GM12878 (cell line): ENCODE measurements at regions not wholly inside any gene's neighbourhood (a gene's known extent, or its start where the extent isn't known, plus 50 kb on each side); places are given as distances from the start of the nearest gene placed in this dataset.

ENCODE experiments used
- CREB1 ChIP-seq: IDR thresholded peaks from 2 replicates; pipeline ENCODE4 v1.6.1; 2012; ENCODE audit warnings: low read depth, mild to moderate bottlenecking, inconsistent platforms
- PML ChIP-seq: IDR thresholded peaks from 2 replicates; pipeline ENCODE4 v1.6.1; 2012; ENCODE audit warnings: low read length, inconsistent platforms
- POLR2A ChIP-seq: IDR thresholded peaks from 2 replicates; pipeline ENCODE4 v1.6.1; 2011; ENCODE audit warnings: low read depth, mild to moderate bottlenecking, low read length
- POLR2AphosphoS5 ChIP-seq: IDR thresholded peaks from 2 replicates; pipeline ENCODE4 v1.6.1; 2011; ENCODE audit warnings: mild to moderate bottlenecking, low read length, inconsistent platforms
- SMC3 ChIP-seq: IDR thresholded peaks from 2 replicates; pipeline ENCODE4 v1.6.1; 2011; ENCODE audit warnings: low read length, improper control_type of control experiment, borderline replicate concordance
- SPI1 ChIP-seq: IDR thresholded peaks from 2 replicates; pipeline ENCODE4 v1.6.1; 2011; ENCODE audit warnings: low read depth, mild to moderate bottlenecking, low read length, moderate library complexity, borderline replicate concordance; ENCODE audit not compliant: insufficient read depth
- SUZ12 ChIP-seq: fragments of 200-600 bp; sonication (generic); IDR thresholded peaks from one replicate; pipeline ENCODE4 v1.6.1; 2018; ENCODE audit warnings: antibody characterized with exemption, mild to moderate bottlenecking; ENCODE audit not compliant: unreplicated experiment
- TCF12 ChIP-seq: IDR thresholded peaks from 2 replicates; pipeline ENCODE4 v1.6.1; 2011; ENCODE audit warnings: low read depth, mild to moderate bottlenecking, low read length
- TCF7 ChIP-seq: IDR thresholded peaks from 2 replicates; pipeline ENCODE4 v1.6.1; 2014; ENCODE audit warnings: antibody characterized with exemption, borderline replicate concordance
- TF ChIP-seq, protein P1 (sequence below): IDR thresholded peaks from 2 replicates; pipeline ENCODE4 v1.6.1; 2011; ENCODE audit warnings: low read depth, mild to moderate bottlenecking, low read length, moderate library complexity, borderline replicate concordance; ENCODE audit errors: extremely low read depth
- TF ChIP-seq, protein P2 (sequence below): IDR thresholded peaks from 2 replicates; pipeline ENCODE4 v1.6.1; 2012; ENCODE audit warnings: low read depth, low read length, improper control_type of control experiment

DNA sequence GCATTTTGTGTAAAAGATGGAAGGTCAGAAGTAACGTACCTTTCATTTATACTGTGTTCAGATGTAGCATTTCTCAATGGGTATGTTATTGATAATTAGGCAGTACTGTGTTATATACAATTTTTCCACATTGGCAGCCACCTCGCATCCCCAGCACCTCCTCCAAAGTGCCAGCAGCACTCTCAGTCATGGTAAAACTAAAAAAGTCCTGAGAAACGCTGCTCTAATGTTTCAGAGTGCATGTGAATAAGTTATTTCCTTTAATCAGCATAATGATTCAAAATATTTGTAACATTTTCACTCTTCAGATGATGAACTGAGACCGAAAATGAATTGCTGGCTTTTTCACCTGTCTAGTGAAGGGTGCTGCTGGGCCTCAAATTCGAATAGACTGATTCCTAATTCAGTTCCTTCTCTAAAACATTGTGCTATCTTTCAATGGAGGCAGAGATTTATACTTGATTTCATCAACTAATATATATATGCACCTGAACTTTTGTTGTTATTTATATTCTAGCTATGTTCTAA lies 79.9 kb upstream of the ANKRD55 start:
- TF ChIP-seq SPI1, result no peak
- TF ChIP-seq, protein P1, sequence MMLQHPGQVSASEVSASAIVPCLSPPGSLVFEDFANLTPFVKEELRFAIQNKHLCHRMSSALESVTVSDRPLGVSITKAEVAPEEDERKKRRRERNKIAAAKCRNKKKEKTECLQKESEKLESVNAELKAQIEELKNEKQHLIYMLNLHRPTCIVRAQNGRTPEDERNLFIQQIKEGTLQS, result no peak
- TF ChIP-seq SUZ12, result no peak
- TF ChIP-seq, protein P2, sequence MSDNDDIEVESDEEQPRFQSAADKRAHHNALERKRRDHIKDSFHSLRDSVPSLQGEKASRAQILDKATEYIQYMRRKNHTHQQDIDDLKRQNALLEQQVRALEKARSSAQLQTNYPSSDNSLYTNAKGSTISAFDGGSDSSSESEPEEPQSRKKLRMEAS, result no peak
- TF ChIP-seq TCF12, result no peak
- TF ChIP-seq SMC3, result no peak
- TF ChIP-seq POLR2A, result no peak
- no peak for TF ChIP-seq CREB1
- TF ChIP-seq PML, result no peak
- no peak for TF ChIP-seq TCF7
- no peak for TF ChIP-seq POLR2AphosphoS5
